ENCODE measurements at regions not wholly inside any gene's neighbourhood (a gene's known extent, or its start where the extent isn't known, plus 50 kb on each side); places are given as distances from the start of the nearest gene placed in this dataset.

GRCh38 chr7:139561-140243 lies 52.7 kb upstream of the FAM20C start:
- Histone ChIP-seq H3K4me3 (no peak overlapping the region), H3K4me1 (no peaks in the 10 kb centered on the region), H3K4me2 (no peak overlapping the region), H3K9me3 (no peaks in the 10 kb centered on the region), H3K27ac (no peak overlapping the region)
- ATAC-seq (peak in 1 of 2 experiments; percentile 25; a peak in 1 of 6 replicates), DNase-seq (ENCODE audit: low read depth in 1 of 2, low spot score in 1 of 2) (no peak), FAIRE-seq (no peak)
- CTCF ChIA-PET, result no interaction called here
- no peak for TF ChIP-seq TFCP2L1 (CRISPR knock-in tag; IDR thresholded peaks at IDR 0.05)
- no peak for TF ChIP-seq ESRRA (IDR thresholded peaks at IDR 0.05; ENCODE audit: borderline replicate concordance, low read length)
- TF ChIP-seq CEBPB (IDR thresholded peaks at IDR 0.05), result no peak
- TF ChIP-seq ZC3H11A (IDR thresholded peaks at IDR 0.05), result no peak
- no peak for TF ChIP-seq SREBF2 (IDR thresholded peaks at IDR 0.05)
- TF ChIP-seq HEYL (CRISPR knock-in tag; IDR thresholded peaks at IDR 0.05), result no peak
- no peak for TF ChIP-seq ZNF302 (CRISPR knock-in tag; IDR thresholded peaks at IDR 0.05)
- TF ChIP-seq HMGXB4 (CRISPR knock-in tag; IDR thresholded peaks at IDR 0.05; ENCODE audit: borderline replicate concordance), result no peak
- no peak for TF ChIP-seq MAFK (IDR thresholded peaks at IDR 0.05; ENCODE audit: partially characterized antibody)
- TF ChIP-seq, protein P1, sequence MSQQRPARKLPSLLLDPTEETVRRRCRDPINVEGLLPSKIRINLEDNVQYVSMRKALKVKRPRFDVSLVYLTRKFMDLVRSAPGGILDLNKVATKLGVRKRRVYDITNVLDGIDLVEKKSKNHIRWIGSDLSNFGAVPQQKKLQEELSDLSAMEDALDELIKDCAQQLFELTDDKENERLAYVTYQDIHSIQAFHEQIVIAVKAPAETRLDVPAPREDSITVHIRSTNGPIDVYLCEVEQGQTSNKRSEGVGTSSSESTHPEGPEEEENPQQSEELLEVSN (IDR thresholded peaks at IDR 0.05; ENCODE audit: borderline replicate concordance, low read depth), result no peak
- no peak for TF ChIP-seq KDM5A (IDR thresholded peaks at IDR 0.05)
- TF ChIP-seq, protein P2, sequence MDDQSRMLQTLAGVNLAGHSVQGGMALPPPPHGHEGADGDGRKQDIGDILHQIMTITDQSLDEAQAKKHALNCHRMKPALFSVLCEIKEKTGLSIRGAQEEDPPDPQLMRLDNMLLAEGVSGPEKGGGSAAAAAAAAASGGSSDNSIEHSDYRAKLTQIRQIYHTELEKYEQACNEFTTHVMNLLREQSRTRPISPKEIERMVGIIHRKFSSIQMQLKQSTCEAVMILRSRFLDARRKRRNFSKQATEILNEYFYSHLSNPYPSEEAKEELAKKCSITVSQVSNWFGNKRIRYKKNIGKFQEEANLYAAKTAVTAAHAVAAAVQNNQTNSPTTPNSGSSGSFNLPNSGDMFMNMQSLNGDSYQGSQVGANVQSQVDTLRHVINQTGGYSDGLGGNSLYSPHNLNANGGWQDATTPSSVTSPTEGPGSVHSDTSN (IDR thresholded peaks at IDR 0.05), result no peak
- TF ChIP-seq POLR2AphosphoS2 (conservative IDR thresholded peaks at IDR 0.05; ENCODE audit: low read length), result no peak
- TF ChIP-seq MYC (IDR thresholded peaks at IDR 0.05; ENCODE audit: borderline replicate concordance, low read length), result no peak
- no peak for TF ChIP-seq KDM1A (IDR thresholded peaks at IDR 0.05; ENCODE audit: low read depth)
- POLR2A ChIA-PET, result no interaction called here
- 41% methylated on average over 2 of the region's 22 CpGs for WGBS (ENCODE audit: missing lambda C conversion rate)

- Histone ChIP-seq H3K27ac (no peak overlapping the region), H3K4me3 (no peak overlapping the region), H3K9me3 (no peaks in the 10 kb centered on the region), H3K4me1 (no peaks in the 10 kb centered on the region), H3K4me2 (no peak overlapping the region)
- ChIA-PET POLR2A (no interaction called here), CTCF (no interaction called here)
- DNase-seq (ENCODE audit: low read depth in 1 of 2, low spot score in 1 of 2) (no peak), ATAC-seq (no peak), FAIRE-seq (no peak)
- TF ChIP-seq, protein P3, sequence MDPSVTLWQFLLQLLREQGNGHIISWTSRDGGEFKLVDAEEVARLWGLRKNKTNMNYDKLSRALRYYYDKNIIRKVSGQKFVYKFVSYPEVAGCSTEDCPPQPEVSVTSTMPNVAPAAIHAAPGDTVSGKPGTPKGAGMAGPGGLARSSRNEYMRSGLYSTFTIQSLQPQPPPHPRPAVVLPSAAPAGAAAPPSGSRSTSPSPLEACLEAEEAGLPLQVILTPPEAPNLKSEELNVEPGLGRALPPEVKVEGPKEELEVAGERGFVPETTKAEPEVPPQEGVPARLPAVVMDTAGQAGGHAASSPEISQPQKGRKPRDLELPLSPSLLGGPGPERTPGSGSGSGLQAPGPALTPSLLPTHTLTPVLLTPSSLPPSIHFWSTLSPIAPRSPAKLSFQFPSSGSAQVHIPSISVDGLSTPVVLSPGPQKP (IDR thresholded peaks at IDR 0.05; ENCODE audit: low read depth, low read length), result no peak
- TF ChIP-seq GATA3 (IDR thresholded peaks at IDR 0.05; ENCODE audit: borderline replicate concordance), result no peak
- no peak for TF ChIP-seq RARB (CRISPR knock-in tag; IDR thresholded peaks at IDR 0.05)
- TF ChIP-seq RCOR1 (IDR thresholded peaks at IDR 0.05; ENCODE audit: low read depth, low read length), result no peak
- TF ChIP-seq, protein P2 (IDR thresholded peaks at IDR 0.05), result no peak
- no peak for TF ChIP-seq ZSCAN20 (CRISPR knock-in tag; IDR thresholded peaks at IDR 0.05)
- no peak for TF ChIP-seq RFX5 (IDR thresholded peaks at IDR 0.05)
- no peak for TF ChIP-seq ZC3H11A (IDR thresholded peaks at IDR 0.05)
- TF ChIP-seq ZNF302 (CRISPR knock-in tag; IDR thresholded peaks at IDR 0.05), result no peak
- TF ChIP-seq POLR2A (IDR thresholded peaks at IDR 0.05; ENCODE audit: low read length), result no peak
- no peak for TF ChIP-seq SMC3 (IDR thresholded peaks at IDR 0.05)
- no peak for TF ChIP-seq KDM1A (IDR thresholded peaks at IDR 0.05; ENCODE audit: low read depth)
- TF ChIP-seq KDM5A (IDR thresholded peaks at IDR 0.05), result no peak
- no peak for TF ChIP-seq HOXA7 (CRISPR knock-in tag; IDR thresholded peaks at IDR 0.05)
- no peak for TF ChIP-seq RNF2 (IDR thresholded peaks at IDR 0.05; ENCODE audit: borderline replicate concordance, low read depth)
- 73% methylated on average over 6 of the region's 6 CpGs for WGBS (ENCODE audit: missing lambda C conversion rate)
These were observed 51.4 kb upstream of the FAM20C start for GRCh38 chr7:140996-141395.
